Mammary epithelial cell (primary cell): ENCODE measurements at regions not wholly inside any gene's neighbourhood (a gene's known extent, or its start where the extent isn't known, plus 50 kb on each side); places are given as distances from the start of the nearest gene placed in this dataset.

Experiments
- CTCF ChIP-seq, 2 donors: IDR thresholded peaks in 1 of 2; conservative IDR thresholded peaks in 1 of 2; 2 replicates each; pipeline ENCODE4 v1.5.1; 2011 to 2012; ENCODE audit warnings: inconsistent platforms in 2 of 2, low read length in 2 of 2, mild to moderate bottlenecking in 2 of 2, control low read depth in 1 of 2, low read depth in 1 of 2; ENCODE audit not compliant: insufficient read depth in 1 of 2; ENCODE audit errors: extremely low read depth in 1 of 2
- EZH2 ChIP-seq: IDR thresholded peaks from 2 replicates; pipeline ENCODE4 v1.6.1; 2012; ENCODE audit warnings: low read length, inconsistent platforms, borderline replicate concordance

GRCh38 chr12:34387711-34388635 is 365.7 kb downstream of the ALG10 start:
- TF ChIP-seq CTCF (conservative IDR thresholded peaks at IDR 0.05 in 1 of 2, IDR thresholded peaks at IDR 0.05 in 1 of 2; ENCODE audit: extremely low read depth in 1 of 2, insufficient read depth in 1 of 2, low read depth in 1 of 2, low read length in 2 of 2) (no peak), EZH2 (no peak)
